Right atrium auricular region (tissue), 2 donors: ENCODE measurements at regions not wholly inside any gene's neighbourhood (a gene's known extent, or its start where the extent isn't known, plus 50 kb on each side); places are given as distances from the start of the nearest gene placed in this dataset.
"Not testable (repeated sequence)": the region's sequence is repeated elsewhere in the genome, so short reads cannot be mapped to it uniquely, and the experiment has no call there.

Experiments used
- DNase-seq: peaks from one replicate; pipeline ENCODE4 v3.0.0-alpha.2; 2019; ENCODE audit warnings: low spot score
- H3K27ac ChIP-seq, 2 donors: fragments of 200-600 bp; sonication (generic); 1 replicate in 1 of 2; 2 replicates in 1 of 2; pipeline ENCODE4 v1.5.1; 2016 to 2019
- H3K27me3 ChIP-seq, 2 donors: fragments of 200-600 bp; sonication (generic); one replicate each; pipeline versions ENCODE4 v1.5.1 to v1.6.0; 2017 to 2019
- H3K36me3 ChIP-seq: fragments of 200-600 bp; sonication (generic); one replicate; pipeline ENCODE4 v1.5.1; 2016
- H3K4me1 ChIP-seq, 2 donors: fragments of 200-600 bp; sonication (generic); one replicate each; pipeline versions ENCODE4 v1.5.1 to v1.6.0; 2017 to 2019
- H3K4me3 ChIP-seq, 2 donors: fragments of 200-600 bp; sonication (generic); 1 replicate in 1 of 2; 2 replicates in 1 of 2; pipeline ENCODE4 v1.5.1; 2017 to 2019; ENCODE audit warnings: mild to moderate bottlenecking in 1 of 2, moderate library complexity in 1 of 2
- H3K9me3 ChIP-seq, 2 donors: fragments of 200-600 bp; sonication (generic); one replicate each; pipeline ENCODE4 v1.5.1; 2019
- CTCF ChIP-seq, 2 donors: fragments of 200-600 bp; sonication (generic); IDR thresholded peaks; one replicate each; pipeline ENCODE4 v1.5.1; 2019; ENCODE audit warnings: antibody characterized with exemption in 2 of 2

- no peak overlapping the region for H3K4me3 ChIP-seq
- no peaks in the 10 kb centered on the region for H3K27me3 ChIP-seq
- peaks cover 0 to 13% of the 10 kb centered on the region in 2 donors for H3K4me1 ChIP-seq
- H3K27ac ChIP-seq = no peak overlapping the region
- H3K36me3 ChIP-seq = no peaks in the 10 kb centered on the region
- TF ChIP-seq CTCF (IDR thresholded peaks at IDR 0.05) = no peak
- no peaks in the 10 kb centered on the region for H3K9me3 ChIP-seq
- no peak for DNase-seq
Measured at GRCh38 chr9:31390403-31391025, 993.9 kb upstream of the ACO1 start.

DNA sequence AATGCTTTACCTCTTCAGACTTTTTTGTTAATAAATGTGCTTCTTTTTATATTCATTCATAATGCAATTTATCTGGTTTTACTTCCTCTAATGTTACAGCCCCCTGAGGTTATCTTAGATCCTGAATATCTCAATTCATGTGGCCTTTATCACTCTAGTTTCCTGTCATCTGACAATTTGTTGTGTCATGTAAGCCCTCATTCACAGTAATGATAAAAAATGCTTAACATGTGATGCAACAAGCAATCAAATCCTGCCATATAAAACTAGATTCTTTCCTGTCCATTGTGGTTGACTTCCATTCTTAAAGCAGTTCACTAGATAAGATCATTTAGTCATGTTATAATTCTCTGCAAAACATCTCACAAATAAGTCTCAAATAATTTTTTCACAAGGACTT, 991.2 kb upstream of the ACO1 start:
- TF ChIP-seq CTCF (IDR thresholded peaks at IDR 0.05) = no peak
- Histone ChIP-seq H3K4me1 (peaks cover 0 to 13% of the 10 kb centered on the region in 2 donors), H3K36me3 (no peaks in the 10 kb centered on the region), H3K9me3 (no peaks in the 10 kb centered on the region), H3K4me3 (no peak overlapping the region), H3K27me3 (no peaks in the 10 kb centered on the region), H3K27ac (no peak overlapping the region)
- DNase-seq = no peak

DNA sequence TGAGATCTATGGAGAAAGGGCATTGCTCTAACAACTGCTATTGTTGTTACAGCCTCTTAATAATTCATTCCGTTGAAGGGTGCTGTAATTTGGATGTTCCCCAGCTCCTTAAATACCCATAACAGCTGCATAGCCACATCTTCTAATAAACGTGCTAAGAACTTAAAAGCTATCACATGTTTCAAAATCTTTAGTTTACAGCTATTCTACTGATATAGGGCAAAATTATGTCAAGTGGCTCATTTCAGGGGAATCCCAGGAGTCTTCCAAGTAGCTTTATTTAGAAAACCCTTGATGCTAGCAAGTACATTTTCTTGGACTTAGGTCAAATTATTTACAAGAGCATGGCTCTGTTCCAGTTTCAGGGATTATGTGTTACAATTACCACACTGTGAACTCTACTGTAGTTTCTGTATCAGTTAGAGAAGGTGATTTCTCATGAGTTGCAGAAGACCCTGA, 990.4 kb upstream of the ACO1 start:
- Histone ChIP-seq H3K27ac (no peak overlapping the region), H3K4me1 (peaks cover 0 to 13% of the 10 kb centered on the region in 2 donors), H3K27me3 (no peaks in the 10 kb centered on the region), H3K9me3 (no peaks in the 10 kb centered on the region), H3K36me3 (no peaks in the 10 kb centered on the region), H3K4me3 (no peak overlapping the region)
- TF ChIP-seq CTCF (IDR thresholded peaks at IDR 0.05) = no peak
- DNase-seq = no peak

GRCh38 chr9:31412081-31412480, 972.4 kb upstream of the ACO1 start:
- H3K9me3 ChIP-seq = no peaks in the 10 kb centered on the region
- DNase-seq = no peak
- TF ChIP-seq CTCF (IDR thresholded peaks at IDR 0.05) = no peak
- no peaks in the 10 kb centered on the region for H3K36me3 ChIP-seq
- no peaks in the 10 kb centered on the region for H3K4me1 ChIP-seq
- no peak overlapping the region for H3K27ac ChIP-seq
- no peaks in the 10 kb centered on the region for H3K27me3 ChIP-seq
- H3K4me3 ChIP-seq = no peak overlapping the region

- H3K4me3 ChIP-seq = no peak overlapping the region
- no peak overlapping the region for H3K27ac ChIP-seq
- DNase-seq = no peak
- no peaks in the 10 kb centered on the region for H3K36me3 ChIP-seq
- no peaks in the 10 kb centered on the region for H3K4me1 ChIP-seq
- peaks cover 0 to 4% of the 10 kb centered on the region in 2 donors for H3K9me3 ChIP-seq
- H3K27me3 ChIP-seq = no peaks in the 10 kb centered on the region
- TF ChIP-seq CTCF (IDR thresholded peaks at IDR 0.05) = no peak
Measured at GRCh38 chr9:31415164-31415563, 969.3 kb upstream of the ACO1 start.

- H3K27ac ChIP-seq = no peak overlapping the region
- TF ChIP-seq CTCF (IDR thresholded peaks at IDR 0.05) = no peak
- H3K4me1 ChIP-seq = no peaks in the 10 kb centered on the region
- H3K9me3 ChIP-seq = peaks cover 0 to 4% of the 10 kb centered on the region in 2 donors
- H3K4me3 ChIP-seq = no peak overlapping the region
- no peak for DNase-seq
- H3K36me3 ChIP-seq = no peaks in the 10 kb centered on the region
- no peaks in the 10 kb centered on the region for H3K27me3 ChIP-seq
Measured at GRCh38 chr9:31418419-31418818, 966.0 kb upstream of the ACO1 start.

DNA sequence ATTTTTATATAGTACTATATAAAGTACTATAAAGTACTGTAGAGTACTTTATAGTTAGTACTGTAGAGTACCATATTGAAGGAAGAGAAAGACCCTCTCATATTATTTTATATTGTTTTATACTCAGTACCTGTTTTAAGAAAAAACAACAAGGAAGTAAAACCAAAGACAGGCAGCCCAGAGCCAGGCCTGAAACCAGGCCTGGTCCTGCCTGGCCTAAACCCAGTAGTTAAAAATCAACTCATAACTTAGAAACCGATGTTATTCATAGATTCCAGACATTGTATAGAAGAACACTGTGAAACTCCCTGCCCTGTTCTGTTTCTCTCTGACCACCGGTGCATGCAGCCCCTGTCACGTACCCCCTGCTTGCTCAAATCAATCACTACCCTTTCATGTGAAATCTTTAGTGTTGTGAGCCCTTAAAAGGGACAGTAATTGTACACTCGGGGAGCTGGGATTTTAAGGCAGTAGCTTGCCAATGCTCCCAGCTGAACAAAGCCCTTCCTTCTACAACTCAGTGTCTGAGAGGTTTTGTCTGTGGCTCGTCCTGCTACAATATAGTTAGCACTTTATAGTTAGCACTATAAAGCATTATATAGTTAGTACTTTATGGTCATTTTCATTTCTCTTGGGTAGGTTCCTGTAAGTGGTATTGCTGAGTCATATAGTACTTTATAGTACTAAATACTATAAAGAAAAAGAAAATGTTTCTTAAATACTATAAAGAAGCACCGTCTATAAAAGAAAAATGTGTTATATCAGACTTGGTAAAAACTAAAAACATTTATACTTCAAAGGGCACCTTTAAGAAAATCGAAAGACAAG, 940.6 kb upstream of the ACO1 start:
- not testable (repeated sequence) for H3K9me3 ChIP-seq, H3K4me3 ChIP-seq, DNase-seq, H3K27me3 ChIP-seq, H3K27ac ChIP-seq, H3K36me3 ChIP-seq, H3K4me1 ChIP-seq
